22Rv1 (cell line): ENCODE measurements at regions not wholly inside any gene's neighbourhood (a gene's known extent, or its start where the extent isn't known, plus 50 kb on each side); places are given as distances from the start of the nearest gene placed in this dataset.

Experiments used
- CTCF ChIP-seq: fragments of 450-650 bp; IDR thresholded peaks from 2 replicates; pipeline ENCODE4 v1.5.1; 2017; ENCODE audit warnings: mild to moderate bottlenecking
- ZFX ChIP-seq: fragments of 450-650 bp; IDR thresholded peaks from 2 replicates; pipeline ENCODE4 v1.6.1; 2017; ENCODE audit warnings: antibody characterized with exemption, borderline replicate concordance

GRCh38 chr6:126175251-126175650, 164.7 kb upstream of the CENPW start:
- TF ChIP-seq CTCF (no peak), ZFX (no peak)
